CD14-positive monocyte (primary cell): ENCODE measurements at regions not wholly inside any gene's neighbourhood (a gene's known extent, or its start where the extent isn't known, plus 50 kb on each side); places are given as distances from the start of the nearest gene placed in this dataset.

ENCODE experiments used
- DNase-seq, 3 donors: peaks; one replicate each; pipeline ENCODE4 v3.0.0-alpha.2; 2011 to 2022
- H2AFZ ChIP-seq: 2 replicates; pipeline ENCODE4 v1.6.0; 2012; ENCODE audit warnings: mild to moderate bottlenecking, low read depth, low read length, inconsistent platforms; ENCODE audit not compliant: insufficient read depth, poor library complexity, severe bottlenecking
- H3K27ac ChIP-seq, 2 donors: 1 replicate in 1 of 2; 2 replicates in 1 of 2; pipeline ENCODE4 v1.5.1; 2012 to 2013; ENCODE audit warnings: low read length in 2 of 2, control low read depth in 1 of 2, inconsistent platforms in 1 of 2, low read depth in 1 of 2, mild to moderate bottlenecking in 1 of 2
- H3K27me3 ChIP-seq, 2 donors: one replicate each; pipeline versions ENCODE4 v1.6.0 to v1.6.1; 2011 to 2013; ENCODE audit warnings: low read length in 2 of 2; ENCODE audit not compliant: control insufficient read depth in 2 of 2, insufficient read depth in 2 of 2
- H3K36me3 ChIP-seq, 2 donors: replicated peaks in 1 of 2; 1 replicate in 1 of 2; 2 replicates in 1 of 2; pipeline versions ENCODE4 v1.5.1 to v1.6.1; 2012 to 2013; ENCODE audit warnings: low read length in 2 of 2, control low read depth in 1 of 2, inconsistent platforms in 1 of 2, mild to moderate bottlenecking in 1 of 2; ENCODE audit not compliant: insufficient read depth in 2 of 2, control insufficient read depth in 1 of 2
- H3K4me1 ChIP-seq, 2 donors: 1 replicate in 1 of 2; 2 replicates in 1 of 2; pipeline versions ENCODE4 v1.5.1 to v1.6.1; 2012 to 2013; ENCODE audit warnings: low read length in 2 of 2, control low read depth in 1 of 2, inconsistent platforms in 1 of 2, mild to moderate bottlenecking in 1 of 2, moderate library complexity in 1 of 2; ENCODE audit not compliant: insufficient read depth in 2 of 2, control insufficient read depth in 1 of 2
- H3K4me2 ChIP-seq: replicated peaks from 2 replicates; pipeline ENCODE3; 2012; ENCODE audit warnings: low read length, moderate library complexity, mild to moderate bottlenecking; ENCODE audit not compliant: poor library complexity, severe bottlenecking; ENCODE audit errors: extremely low read depth
- H3K4me3 ChIP-seq, 3 experiments: fragments of 200-600 bp in 1 of 3; sonication (generic) in 1 of 3; replicated peaks in 1 of 3; 1 replicate in 2 of 3; 2 replicates in 1 of 3; pipeline ENCODE4 v1.5.1; 2011 to 2013; ENCODE audit warnings: low read length in 3 of 3, mild to moderate bottlenecking in 3 of 3, control low read depth in 2 of 3, low read depth in 2 of 3, inconsistent platforms in 1 of 3, moderate library complexity in 1 of 3
- H3K79me2 ChIP-seq: 2 replicates; pipeline ENCODE4 v1.6.0; 2012; ENCODE audit warnings: mild to moderate bottlenecking, control low read depth, inconsistent platforms, low read length, moderate library complexity; ENCODE audit not compliant: insufficient read depth
- H3K9ac ChIP-seq: 2 replicates; pipeline ENCODE4 v1.6.0; 2017; ENCODE audit warnings: low read length, mild to moderate bottlenecking; ENCODE audit not compliant: insufficient read depth, poor library complexity, severe bottlenecking
- H3K9me3 ChIP-seq, 2 donors: replicated peaks in 1 of 2; 1 replicate in 1 of 2; 2 replicates in 1 of 2; pipeline versions ENCODE4 v1.5.1 to v1.6.1; 2012 to 2013; ENCODE audit warnings: low read length in 2 of 2, control low read depth in 1 of 2; ENCODE audit not compliant: control insufficient read depth in 1 of 2, insufficient read depth in 1 of 2
- H4K20me1 ChIP-seq: 2 replicates; pipeline ENCODE4 v1.6.0; 2012; ENCODE audit warnings: mild to moderate bottlenecking, low read length, control low read depth, moderate library complexity; ENCODE audit not compliant: insufficient read depth
- H3K27ac Mint-ChIP-seq, 7 donors: one replicate each; pipeline ENCODE4 v1.8.0; 2020; ENCODE audit warnings: mild to moderate bottlenecking in 7 of 7, mixed read lengths in 7 of 7, moderate library complexity in 6 of 7, inconsistent platforms in 2 of 7
- H3K27me3 Mint-ChIP-seq, 3 donors: one replicate each; pipeline ENCODE4 v1.8.0; 2021 to 2022; ENCODE audit warnings: low read depth in 3 of 3, mild to moderate bottlenecking in 3 of 3, mixed read lengths in 3 of 3, moderate library complexity in 3 of 3, inconsistent platforms in 1 of 3
- H3K36me3 Mint-ChIP-seq, 2 donors: one replicate each; pipeline ENCODE4 v1.8.0; 2020; ENCODE audit warnings: mixed read lengths in 2 of 2, inconsistent platforms in 1 of 2, mild to moderate bottlenecking in 1 of 2
- H3K4me1 Mint-ChIP-seq: one replicate; pipeline ENCODE4 v1.8.0; 2020; ENCODE audit warnings: mild to moderate bottlenecking, mixed read lengths
- H3K4me3 Mint-ChIP-seq, 2 donors: one replicate each; pipeline ENCODE4 v1.8.0; 2020; ENCODE audit warnings: mild to moderate bottlenecking in 2 of 2, mixed read lengths in 2 of 2, moderate library complexity in 1 of 2
- H3K9me3 Mint-ChIP-seq, 7 donors: one replicate each; pipeline ENCODE4 v1.8.0; 2020 to 2022; ENCODE audit warnings: mixed read lengths in 7 of 7, mild to moderate bottlenecking in 6 of 7, moderate library complexity in 6 of 7, inconsistent platforms in 2 of 7
- WGBS: methylation state at CpG from one replicate; pipeline ENCODE4 v1.1.5; 2013; ENCODE audit warnings: missing lambda C conversion rate; ENCODE audit not compliant: insufficient coverage; 5-methylcytosine and 5-hydroxymethylcytosine counted together
- intact Hi-C, 2 donors: fragments of 100-400 bp; cut with micrococcal nuclease; formaldehyde crosslinking; loops; one replicate each; pipeline versions ENCODE4 v1.15.0 to v1.15.1; 2023
- TF ChIP-seq, protein P1 (sequence below): fragments of 200-600 bp; IDR thresholded peaks from one replicate; pipeline ENCODE4 v1.8.0; 2022; ENCODE audit warnings: antibody characterized with exemption, mild to moderate bottlenecking

DNA sequence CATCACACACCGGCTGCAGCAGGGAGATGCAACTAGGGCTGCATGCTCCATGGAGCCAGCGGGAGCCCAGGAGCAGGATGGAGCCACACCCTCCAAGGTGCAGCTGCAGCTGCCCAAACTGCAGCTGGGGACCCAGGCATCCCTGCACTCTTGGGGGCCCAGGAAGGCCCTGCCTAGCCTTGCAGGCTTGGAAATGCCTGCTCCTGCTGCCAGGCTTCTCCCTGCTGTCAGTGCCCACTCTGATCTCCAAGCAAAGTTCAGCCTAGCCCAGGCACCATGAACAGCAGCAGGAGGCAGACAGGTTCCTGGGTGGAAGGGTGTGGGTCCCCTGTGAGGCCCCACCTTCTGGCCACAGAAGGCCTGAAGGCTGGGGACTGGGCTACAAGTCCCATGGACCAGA, 1057.1 kb downstream of the CDH8 start:
- H3K36me3 Mint-ChIP-seq: no peaks in the 10 kb centered on the region
- H3K4me3 Mint-ChIP-seq: no peak overlapping the region
- Histone ChIP-seq H3K27me3 (no peaks in the 10 kb centered on the region), H3K4me2 (no peak overlapping the region), H3K4me1 (no peaks in the 10 kb centered on the region), H3K9ac (no peak overlapping the region), H3K36me3 (no peaks in the 10 kb centered on the region), H3K27ac (no peak overlapping the region), H3K4me3 (no peak overlapping the region), H2AFZ (no peak overlapping the region), H4K20me1 (no peaks in the 10 kb centered on the region), H3K79me2 (no peaks in the 10 kb centered on the region), H3K9me3 (peaks cover 5 to 13% of the 10 kb centered on the region in 2 donors)
- 98% methylated on average over 2 of the region's 2 CpGs for WGBS
- no peak for DNase-seq
- peaks cover 0 to 17% (median 2%) of the 10 kb centered on the region in 7 donors for H3K9me3 Mint-ChIP-seq
- H3K27me3 Mint-ChIP-seq: peaks cover 0 to 2% (median 0%) of the 10 kb centered on the region in 3 donors
- TF ChIP-seq, protein P1, sequence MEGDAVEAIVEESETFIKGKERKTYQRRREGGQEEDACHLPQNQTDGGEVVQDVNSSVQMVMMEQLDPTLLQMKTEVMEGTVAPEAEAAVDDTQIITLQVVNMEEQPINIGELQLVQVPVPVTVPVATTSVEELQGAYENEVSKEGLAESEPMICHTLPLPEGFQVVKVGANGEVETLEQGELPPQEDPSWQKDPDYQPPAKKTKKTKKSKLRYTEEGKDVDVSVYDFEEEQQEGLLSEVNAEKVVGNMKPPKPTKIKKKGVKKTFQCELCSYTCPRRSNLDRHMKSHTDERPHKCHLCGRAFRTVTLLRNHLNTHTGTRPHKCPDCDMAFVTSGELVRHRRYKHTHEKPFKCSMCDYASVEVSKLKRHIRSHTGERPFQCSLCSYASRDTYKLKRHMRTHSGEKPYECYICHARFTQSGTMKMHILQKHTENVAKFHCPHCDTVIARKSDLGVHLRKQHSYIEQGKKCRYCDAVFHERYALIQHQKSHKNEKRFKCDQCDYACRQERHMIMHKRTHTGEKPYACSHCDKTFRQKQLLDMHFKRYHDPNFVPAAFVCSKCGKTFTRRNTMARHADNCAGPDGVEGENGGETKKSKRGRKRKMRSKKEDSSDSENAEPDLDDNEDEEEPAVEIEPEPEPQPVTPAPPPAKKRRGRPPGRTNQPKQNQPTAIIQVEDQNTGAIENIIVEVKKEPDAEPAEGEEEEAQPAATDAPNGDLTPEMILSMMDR: no peak
- intact Hi-C loops: no loop called here
- H3K27ac Mint-ChIP-seq: no peak overlapping the region
- no peaks in the 10 kb centered on the region for H3K4me1 Mint-ChIP-seq

DNA sequence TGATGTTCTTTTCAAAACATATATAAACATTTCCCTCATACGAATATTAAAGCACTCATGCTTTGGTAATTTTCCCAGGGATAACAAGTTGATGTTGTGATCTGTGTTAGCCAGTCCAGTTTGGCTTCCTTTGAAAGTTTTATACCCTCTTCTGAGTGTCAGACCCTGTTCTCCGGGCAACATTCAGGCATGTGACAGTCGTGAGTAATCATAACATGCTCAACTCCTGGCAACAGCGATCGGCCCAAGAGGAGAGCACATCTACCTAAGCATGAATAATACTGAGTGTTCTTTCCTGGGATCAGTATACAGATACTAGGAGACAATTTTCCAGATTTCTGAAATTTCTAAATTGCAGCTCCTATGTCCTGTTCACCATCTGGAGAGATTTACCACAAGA, 1086.4 kb downstream of the CDH8 start:
- H3K4me3 ChIP-seq: no peak overlapping the region
- no peaks in the 10 kb centered on the region for H3K27me3 ChIP-seq
- H3K4me3 Mint-ChIP-seq: no peak overlapping the region
- H3K27ac ChIP-seq: no peak overlapping the region
- WGBS: 89% methylated on average over 4 of the region's 5 CpGs
- H3K79me2 ChIP-seq: no peaks in the 10 kb centered on the region
- H3K9ac ChIP-seq: no peak overlapping the region
- peaks cover 0 to 5% (median 0%) of the 10 kb centered on the region in 7 donors for H3K9me3 Mint-ChIP-seq
- no peak overlapping the region for H3K27ac Mint-ChIP-seq
- H3K4me1 ChIP-seq: no peaks in the 10 kb centered on the region
- no peak overlapping the region for H3K4me2 ChIP-seq
- TF ChIP-seq, protein P1: no peak
- intact Hi-C loops: no loop called here
- DNase-seq: no peak
- H3K9me3 ChIP-seq: no peaks in the 10 kb centered on the region
- H3K4me1 Mint-ChIP-seq: no peaks in the 10 kb centered on the region
- no peaks in the 10 kb centered on the region for H3K36me3 ChIP-seq
- H2AFZ ChIP-seq: no peak overlapping the region
- no peaks in the 10 kb centered on the region for H4K20me1 ChIP-seq
- no peaks in the 10 kb centered on the region for H3K27me3 Mint-ChIP-seq
- no peaks in the 10 kb centered on the region for H3K36me3 Mint-ChIP-seq
